ENCODE measurements at regions not wholly inside any gene's neighbourhood (a gene's known extent, or its start where the extent isn't known, plus 50 kb on each side); places are given as distances from the start of the nearest gene placed in this dataset.

DNA sequence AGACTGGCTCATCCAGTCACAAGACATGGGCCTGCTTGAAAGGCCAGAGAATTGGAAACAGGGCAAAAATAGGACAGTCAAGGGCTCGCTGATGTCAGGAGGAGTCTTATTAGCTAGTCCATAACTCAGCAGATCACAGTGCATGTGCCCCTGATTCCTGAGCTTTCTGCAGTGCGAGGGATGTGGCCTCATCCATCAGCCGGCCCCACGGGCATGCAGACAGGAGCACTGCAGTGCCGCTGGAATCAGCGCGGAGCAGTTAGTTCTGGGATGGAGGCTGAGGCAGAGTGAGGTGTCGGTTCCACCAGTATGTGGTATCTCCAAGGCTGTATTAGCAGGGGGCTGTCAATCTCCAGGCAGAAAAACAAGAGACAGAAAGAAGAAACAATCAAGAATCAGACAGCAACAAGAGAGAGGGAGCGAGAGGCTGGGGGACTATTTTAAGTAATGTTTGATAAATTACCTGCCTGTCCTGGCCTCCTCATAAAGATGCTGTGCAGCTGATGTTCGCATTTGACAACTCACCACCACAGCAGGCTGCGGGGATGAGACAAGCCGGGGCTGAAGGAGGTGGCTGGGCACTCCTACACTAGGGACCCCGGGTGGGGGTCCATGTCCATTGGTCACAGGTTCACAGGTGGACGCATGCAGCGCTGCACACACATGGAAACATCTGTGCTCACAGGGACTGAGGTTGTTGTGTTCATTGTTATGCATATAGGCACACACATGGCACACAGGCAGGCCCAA lies 167.2 kb downstream of the TRIM29 start:
- TF ChIP-seq EZH2 (IDR thresholded peaks at IDR 0.05; ENCODE audit: borderline replicate concordance, low read length): no peak
- TF ChIP-seq, protein P1, sequence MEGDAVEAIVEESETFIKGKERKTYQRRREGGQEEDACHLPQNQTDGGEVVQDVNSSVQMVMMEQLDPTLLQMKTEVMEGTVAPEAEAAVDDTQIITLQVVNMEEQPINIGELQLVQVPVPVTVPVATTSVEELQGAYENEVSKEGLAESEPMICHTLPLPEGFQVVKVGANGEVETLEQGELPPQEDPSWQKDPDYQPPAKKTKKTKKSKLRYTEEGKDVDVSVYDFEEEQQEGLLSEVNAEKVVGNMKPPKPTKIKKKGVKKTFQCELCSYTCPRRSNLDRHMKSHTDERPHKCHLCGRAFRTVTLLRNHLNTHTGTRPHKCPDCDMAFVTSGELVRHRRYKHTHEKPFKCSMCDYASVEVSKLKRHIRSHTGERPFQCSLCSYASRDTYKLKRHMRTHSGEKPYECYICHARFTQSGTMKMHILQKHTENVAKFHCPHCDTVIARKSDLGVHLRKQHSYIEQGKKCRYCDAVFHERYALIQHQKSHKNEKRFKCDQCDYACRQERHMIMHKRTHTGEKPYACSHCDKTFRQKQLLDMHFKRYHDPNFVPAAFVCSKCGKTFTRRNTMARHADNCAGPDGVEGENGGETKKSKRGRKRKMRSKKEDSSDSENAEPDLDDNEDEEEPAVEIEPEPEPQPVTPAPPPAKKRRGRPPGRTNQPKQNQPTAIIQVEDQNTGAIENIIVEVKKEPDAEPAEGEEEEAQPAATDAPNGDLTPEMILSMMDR (IDR thresholded peaks at IDR 0.05; ENCODE audit: low read length): no peak
- H3K27me3 ChIP-seq (ENCODE audit: insufficient read depth, low read length): no peaks in the 10 kb centered on the region; the same call in 1 of the 2 replicates

DNA sequence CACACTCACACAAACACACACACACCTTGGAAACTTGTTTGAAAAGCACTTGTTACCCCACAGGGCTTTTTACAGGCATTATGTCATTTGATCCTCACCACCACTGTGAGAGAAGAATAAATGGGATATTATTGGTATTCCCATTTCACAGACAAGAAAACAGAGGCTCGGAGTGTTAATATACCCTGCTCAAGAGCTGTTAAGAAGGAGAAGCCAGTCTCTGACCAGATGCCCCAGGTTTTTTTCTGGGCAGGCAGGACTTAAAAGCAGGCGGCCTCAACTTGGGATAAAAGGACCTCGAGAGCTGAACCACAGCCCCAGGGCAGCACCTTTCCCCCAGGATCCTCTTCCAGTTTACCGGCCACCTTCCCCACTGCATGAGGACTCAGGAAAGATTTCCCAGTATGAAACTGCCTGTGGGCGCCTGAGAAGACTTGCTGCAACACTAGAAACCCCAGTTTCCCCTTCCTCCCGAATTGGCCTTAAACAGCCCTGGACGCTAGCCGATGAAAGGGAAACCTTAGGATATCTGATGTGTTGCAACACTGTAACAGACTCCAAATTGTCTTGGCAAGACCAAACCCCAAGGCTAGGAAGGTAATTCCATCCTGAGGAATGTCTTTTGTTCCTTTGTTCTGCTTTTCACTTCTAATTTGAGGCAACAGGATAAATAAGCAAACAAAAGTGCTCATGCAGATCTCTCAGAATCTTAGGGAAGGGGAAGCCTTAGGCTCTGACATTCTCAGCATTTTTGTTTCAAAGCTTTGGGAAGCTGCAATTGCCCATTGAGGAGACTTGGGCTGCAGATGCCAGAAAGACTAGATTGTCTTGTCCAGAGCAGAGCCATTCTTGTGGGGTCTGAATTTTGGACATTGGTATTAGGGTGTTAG lies 173.5 kb downstream of the TRIM29 start:
- Histone ChIP-seq H3K79me2 (ENCODE audit: insufficient read depth, low read length) (no peaks in the 10 kb centered on the region), H3K9me2 (ENCODE audit: low read depth, low read length) (no peaks in the 10 kb centered on the region), H4K20me1 (ENCODE audit: insufficient read depth, low read length) (no peaks in the 10 kb centered on the region), H2AFZ (ENCODE audit: low read length) (no peak overlapping the region), H3K36me3 (ENCODE audit: insufficient read depth, low read length) (no peaks in the 10 kb centered on the region), H3K4me2 (ENCODE audit: low read length) (no peak overlapping the region), H3K27me3 (ENCODE audit: insufficient read depth, low read length) (no peaks in the 10 kb centered on the region), H3F3A (ENCODE audit: insufficient read depth, low read length) (no peaks in the 10 kb centered on the region), H3K9ac (ENCODE audit: low read length) (no peak overlapping the region), H3K4me3 (ENCODE audit: low read depth, low read length, poor library complexity, severe bottlenecking) (no peak overlapping the region), H3K4me1 (ENCODE audit: insufficient read depth, low read length, severe bottlenecking) (no peaks in the 10 kb centered on the region), H3K27ac (ENCODE audit: low read depth, low read length, poor library complexity, severe bottlenecking) (no peak overlapping the region), H3K9me3 (ENCODE audit: low read length) (no peaks in the 10 kb centered on the region)
- TF ChIP-seq EZH2 (IDR thresholded peaks at IDR 0.05; ENCODE audit: borderline replicate concordance, low read length): no peak
- TF ChIP-seq, protein P1 (IDR thresholded peaks at IDR 0.05; ENCODE audit: low read length): no peak

More for the DNA sequence above, 167.2 kb downstream of the TRIM29 start:
- H3K79me2 ChIP-seq (ENCODE audit: insufficient read depth, low read length): no peaks in the 10 kb centered on the region
- H3K27ac ChIP-seq (ENCODE audit: low read depth, low read length, poor library complexity, severe bottlenecking): no peak overlapping the region
- H3K9me3 ChIP-seq (ENCODE audit: low read length): no peaks in the 10 kb centered on the region
- no peaks in the 10 kb centered on the region for H3K36me3 ChIP-seq (ENCODE audit: insufficient read depth, low read length)
- no peak overlapping the region for H3K4me2 ChIP-seq (ENCODE audit: low read length)
- H3K4me3 ChIP-seq (ENCODE audit: low read depth, low read length, poor library complexity, severe bottlenecking): no peak overlapping the region
- no peaks in the 10 kb centered on the region for H3F3A ChIP-seq (ENCODE audit: insufficient read depth, low read length)
- H3K9ac ChIP-seq (ENCODE audit: low read length): no peak overlapping the region
- no peaks in the 10 kb centered on the region for H4K20me1 ChIP-seq (ENCODE audit: insufficient read depth, low read length)
- H2AFZ ChIP-seq (ENCODE audit: low read length): no peak overlapping the region
- H3K9me2 ChIP-seq (ENCODE audit: low read depth, low read length): no peaks in the 10 kb centered on the region
- H3K4me1 ChIP-seq (ENCODE audit: insufficient read depth, low read length, severe bottlenecking): no peaks in the 10 kb centered on the region

DNA sequence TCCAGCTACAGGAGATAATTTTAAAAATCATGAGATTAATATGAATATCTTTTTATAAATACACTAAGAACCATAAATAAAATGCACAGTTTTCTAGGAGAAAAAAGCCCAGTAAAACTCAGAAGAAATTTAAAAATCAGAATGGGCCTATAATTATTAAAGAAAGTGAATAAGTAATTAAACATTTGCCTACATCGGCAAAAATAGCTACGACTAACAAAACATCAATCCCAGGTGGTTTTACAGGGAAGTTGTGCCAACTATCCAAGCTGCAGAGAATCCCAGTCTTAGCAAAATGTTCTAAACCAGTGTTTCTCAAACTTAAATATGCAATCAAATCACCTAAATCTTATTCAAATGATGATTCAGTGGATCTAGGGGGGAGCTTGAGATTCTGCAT lies 180.0 kb downstream of the TRIM29 start:
- Histone ChIP-seq H3K9me3 (ENCODE audit: low read length) (no peaks in the 10 kb centered on the region), H3K27me3 (ENCODE audit: insufficient read depth, low read length) (no peaks in the 10 kb centered on the region), H3K27ac (ENCODE audit: low read depth, low read length, poor library complexity, severe bottlenecking) (no peak overlapping the region), H3K4me1 (ENCODE audit: insufficient read depth, low read length, severe bottlenecking) (no peaks in the 10 kb centered on the region), H3K79me2 (ENCODE audit: insufficient read depth, low read length) (no peaks in the 10 kb centered on the region), H4K20me1 (ENCODE audit: insufficient read depth, low read length) (no peaks in the 10 kb centered on the region), H3F3A (ENCODE audit: insufficient read depth, low read length) (no peaks in the 10 kb centered on the region), H3K36me3 (ENCODE audit: insufficient read depth, low read length) (no peaks in the 10 kb centered on the region), H3K4me2 (ENCODE audit: low read length) (no peak overlapping the region), H3K9me2 (ENCODE audit: low read depth, low read length) (no peaks in the 10 kb centered on the region), H2AFZ (ENCODE audit: low read length) (no peak overlapping the region), H3K4me3 (ENCODE audit: low read depth, low read length, poor library complexity, severe bottlenecking) (no peak overlapping the region), H3K9ac (ENCODE audit: low read length) (no peak overlapping the region)
- TF ChIP-seq, protein P1 (IDR thresholded peaks at IDR 0.05; ENCODE audit: low read length): no peak
- no peak for TF ChIP-seq EZH2 (IDR thresholded peaks at IDR 0.05; ENCODE audit: borderline replicate concordance, low read length)

Measured in OCI-LY1 (cell line).